PC-3 (cell line): ENCODE measurements at regions not wholly inside any gene's neighbourhood (a gene's known extent, or its start where the extent isn't known, plus 50 kb on each side); places are given as distances from the start of the nearest gene placed in this dataset.

Experiments
- CTCF ChIP-seq: fragments of 300-600 bp; sonication (generic); conservative IDR thresholded peaks from 2 replicates; pipeline ENCODE4 v1.5.1; 2017; ENCODE audit warnings: antibody characterized with exemption, low read depth, mild to moderate bottlenecking, low read length
- EZH2 ChIP-seq: fragments of 300-600 bp; sonication (generic); IDR thresholded peaks from one replicate; pipeline ENCODE4 v1.6.1; 2017; ENCODE audit warnings: antibody characterized with exemption, mild to moderate bottlenecking, low read length; ENCODE audit not compliant: unreplicated experiment
- EZH2phosphoT487 ChIP-seq: fragments of 300-600 bp; sonication (generic); IDR thresholded peaks from 2 replicates; pipeline ENCODE4 v1.6.1; 2018; ENCODE audit warnings: mild to moderate bottlenecking, antibody characterized with exemption, low read length, borderline replicate concordance

GRCh38 chr13:50664951-50665350 is 178.5 kb downstream of the DLEU7 start:
- no peak for TF ChIP-seq CTCF
- TF ChIP-seq EZH2phosphoT487 = no peak
- TF ChIP-seq EZH2 = no peak
